OCI-LY1 (cell line): ENCODE measurements at regions not wholly inside any gene's neighbourhood (a gene's known extent, or its start where the extent isn't known, plus 50 kb on each side); places are given as distances from the start of the nearest gene placed in this dataset.
"Not testable (repeated sequence)": the region's sequence is repeated elsewhere in the genome, so short reads cannot be mapped to it uniquely, and the experiment has no call there.

ENCODE experiments used
- H2AFZ ChIP-seq: fragments of 200-600 bp; sonication (generic), shearing (Covaris generic); 2 replicates; pipeline ENCODE4 v1.6.0; 2014; ENCODE audit warnings: antibody characterized with exemption, mild to moderate bottlenecking, low read length
- H3F3A ChIP-seq: fragments of 200-600 bp; sonication (generic), shearing (Covaris generic); 2 replicates; pipeline ENCODE4 v1.6.0; 2014; ENCODE audit warnings: mild to moderate bottlenecking, antibody characterized with exemption, low read length, moderate library complexity; ENCODE audit not compliant: insufficient read depth
- H3K27ac ChIP-seq: fragments of 200-600 bp; sonication (generic); 2 replicates; pipeline ENCODE4 v1.5.1; 2014; ENCODE audit warnings: low read length, mixed run types, mild to moderate bottlenecking, low read depth; ENCODE audit not compliant: poor library complexity, severe bottlenecking
- H3K27me3 ChIP-seq: fragments of 200-600 bp; sonication (generic); 2 replicates; pipeline ENCODE4 v1.6.0; 2014; ENCODE audit warnings: antibody characterized with exemption, mild to moderate bottlenecking, low read length, moderate library complexity; ENCODE audit not compliant: insufficient read depth
- H3K36me3 ChIP-seq: fragments of 200-600 bp; sonication (generic); 2 replicates; pipeline ENCODE4 v1.6.1; 2014; ENCODE audit warnings: mild to moderate bottlenecking, antibody characterized with exemption, low read length, moderate library complexity, mixed read lengths; ENCODE audit not compliant: insufficient read depth
- H3K4me1 ChIP-seq: fragments of 200-600 bp; sonication (generic); 2 replicates; pipeline ENCODE4 v1.5.1; 2014; ENCODE audit warnings: mild to moderate bottlenecking, low read length, moderate library complexity; ENCODE audit not compliant: insufficient read depth, severe bottlenecking
- H3K4me2 ChIP-seq: fragments of 200-600 bp; sonication (generic), shearing (Covaris generic); 2 replicates; pipeline ENCODE4 v1.6.1; 2014; ENCODE audit warnings: low read length
- H3K4me3 ChIP-seq: fragments of 200-600 bp; sonication (generic); 2 replicates; pipeline ENCODE4 v1.5.1; 2014; ENCODE audit warnings: low read length, low read depth, mild to moderate bottlenecking, mixed read lengths; ENCODE audit not compliant: poor library complexity, severe bottlenecking
- H3K79me2 ChIP-seq: fragments of 200-600 bp; shearing (Covaris generic); 2 replicates; pipeline ENCODE4 v1.6.1; 2016; ENCODE audit warnings: mixed run types, low read length, mixed read lengths; ENCODE audit not compliant: insufficient read depth
- H3K9ac ChIP-seq: fragments of 200-600 bp; sonication (generic), shearing (Covaris generic); 2 replicates; pipeline ENCODE4 v1.6.1; 2014; ENCODE audit warnings: mild to moderate bottlenecking, low read length, mixed read lengths
- H3K9me2 ChIP-seq: fragments of 200-600 bp; sonication (generic), shearing (Covaris generic); 2 replicates; pipeline ENCODE4 v1.6.1; 2014; ENCODE audit warnings: low read depth, mild to moderate bottlenecking, low read length, mixed read lengths
- H3K9me3 ChIP-seq: fragments of 200-600 bp; shearing (Covaris generic); 2 replicates; pipeline ENCODE4 v1.6.1; 2014; ENCODE audit warnings: low read length, mixed read lengths
- H4K20me1 ChIP-seq: fragments of 200-600 bp; sonication (generic), shearing (Covaris generic); 2 replicates; pipeline ENCODE4 v1.6.0; 2016; ENCODE audit warnings: mild to moderate bottlenecking, low read length; ENCODE audit not compliant: insufficient read depth
- EZH2 ChIP-seq: fragments of 200-600 bp; sonication (generic), shearing (Covaris generic); IDR thresholded peaks from 2 replicates; pipeline ENCODE4 v1.8.0; 2017; ENCODE audit warnings: borderline replicate concordance, mixed run types, mild to moderate bottlenecking, antibody characterized with exemption, low read length, moderate library complexity, mixed read lengths
- TF ChIP-seq, protein P1 (sequence below): fragments of 200-600 bp; sonication (generic), shearing (Covaris generic); IDR thresholded peaks from 2 replicates; pipeline ENCODE4 v1.5.1; 2017; ENCODE audit warnings: mild to moderate bottlenecking, antibody characterized with exemption, low read length, moderate library complexity, mixed read lengths

GRCh38 chr9:135410831-135411473 lies 68.6 kb upstream of the PPP1R26 start:
- Histone ChIP-seq H2AFZ (no peak overlapping the region), H3K36me3 (no peaks in the 10 kb centered on the region), H3K4me3 (no peak overlapping the region), H3K9ac (no peak overlapping the region), H3K4me1 (no peaks in the 10 kb centered on the region), H3K27me3 (peaks cover 15% of the 10 kb centered on the region; the same call in 1 of the 2 replicates), H3K79me2 (no peaks in the 10 kb centered on the region), H3K4me2 (no peak overlapping the region), H3F3A (no peaks in the 10 kb centered on the region), H4K20me1 (no peaks in the 10 kb centered on the region), H3K27ac (no peak overlapping the region), H3K9me3 (no peaks in the 10 kb centered on the region), H3K9me2 (no peaks in the 10 kb centered on the region)
- no peak for TF ChIP-seq EZH2
- TF ChIP-seq, protein P1, sequence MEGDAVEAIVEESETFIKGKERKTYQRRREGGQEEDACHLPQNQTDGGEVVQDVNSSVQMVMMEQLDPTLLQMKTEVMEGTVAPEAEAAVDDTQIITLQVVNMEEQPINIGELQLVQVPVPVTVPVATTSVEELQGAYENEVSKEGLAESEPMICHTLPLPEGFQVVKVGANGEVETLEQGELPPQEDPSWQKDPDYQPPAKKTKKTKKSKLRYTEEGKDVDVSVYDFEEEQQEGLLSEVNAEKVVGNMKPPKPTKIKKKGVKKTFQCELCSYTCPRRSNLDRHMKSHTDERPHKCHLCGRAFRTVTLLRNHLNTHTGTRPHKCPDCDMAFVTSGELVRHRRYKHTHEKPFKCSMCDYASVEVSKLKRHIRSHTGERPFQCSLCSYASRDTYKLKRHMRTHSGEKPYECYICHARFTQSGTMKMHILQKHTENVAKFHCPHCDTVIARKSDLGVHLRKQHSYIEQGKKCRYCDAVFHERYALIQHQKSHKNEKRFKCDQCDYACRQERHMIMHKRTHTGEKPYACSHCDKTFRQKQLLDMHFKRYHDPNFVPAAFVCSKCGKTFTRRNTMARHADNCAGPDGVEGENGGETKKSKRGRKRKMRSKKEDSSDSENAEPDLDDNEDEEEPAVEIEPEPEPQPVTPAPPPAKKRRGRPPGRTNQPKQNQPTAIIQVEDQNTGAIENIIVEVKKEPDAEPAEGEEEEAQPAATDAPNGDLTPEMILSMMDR: no peak

DNA sequence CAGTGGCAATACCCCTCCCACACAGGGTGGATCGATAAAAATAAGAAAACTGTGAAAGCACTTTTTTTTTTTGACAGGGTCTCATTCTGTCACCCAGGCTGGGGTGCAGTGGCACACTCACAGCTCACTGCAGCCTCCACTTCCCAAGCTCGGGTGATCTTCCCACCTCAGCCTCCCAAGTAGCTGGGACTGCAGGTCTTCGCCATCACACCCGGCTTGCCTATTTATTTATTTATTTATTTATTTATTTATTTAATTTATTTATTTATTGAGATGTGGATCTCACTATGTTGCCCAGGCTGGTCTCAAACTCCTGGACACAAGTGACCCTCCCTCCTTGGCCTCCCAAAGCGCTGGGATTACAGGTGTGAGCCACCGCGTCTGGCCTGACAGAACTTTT lies 68.0 kb upstream of the PPP1R26 start:
- H2AFZ ChIP-seq, H4K20me1 ChIP-seq, H3K4me3 ChIP-seq, H3K36me3 ChIP-seq, H3K27ac ChIP-seq, H3K9me2 ChIP-seq, H3K9me3 ChIP-seq, H3K9ac ChIP-seq, H3F3A ChIP-seq, H3K4me2 ChIP-seq, H3K79me2 ChIP-seq, H3K4me1 ChIP-seq: not testable (repeated sequence)
- H3K27me3 ChIP-seq: peaks cover 15% of the 10 kb centered on the region; the same call in 1 of the 2 replicates

DNA sequence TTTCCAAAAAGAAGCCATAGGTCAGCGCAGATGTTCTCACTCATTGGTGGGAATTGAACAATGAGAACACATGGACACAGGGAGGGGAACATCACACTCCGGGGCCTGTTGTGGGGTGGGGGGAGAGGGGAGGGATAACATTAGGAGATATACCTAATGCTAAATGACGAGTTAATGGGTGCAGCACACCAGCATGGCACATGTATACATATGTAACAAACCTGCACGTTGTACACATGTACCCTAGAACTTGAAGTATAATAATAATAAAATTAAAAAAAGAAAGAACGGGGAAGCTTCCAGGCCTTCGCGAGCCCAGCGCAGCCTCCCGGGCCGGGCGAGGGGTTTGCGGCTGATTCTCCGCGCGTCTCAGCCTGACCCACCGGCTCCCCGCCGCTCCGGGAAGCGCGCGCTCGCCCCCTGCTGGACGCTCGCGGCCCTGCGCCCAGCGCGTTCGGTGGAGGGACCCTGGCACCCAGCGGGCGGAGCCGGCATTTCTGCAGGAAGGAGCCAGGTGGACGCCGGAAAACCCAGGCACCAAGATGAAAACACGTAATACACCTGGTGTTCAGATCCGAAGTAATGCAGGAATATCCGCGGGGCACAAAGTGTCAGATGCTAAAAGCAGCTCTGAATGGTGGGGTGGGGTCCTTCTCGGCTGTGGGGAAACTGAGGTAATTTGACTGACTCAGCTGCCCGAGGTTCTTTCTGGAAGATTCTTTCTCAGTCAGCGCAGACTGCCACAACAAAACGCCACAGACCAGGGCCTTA lies 67.1 kb upstream of the PPP1R26 start:
- H3K9me3 ChIP-seq, H3K4me1 ChIP-seq, H3K4me2 ChIP-seq, H4K20me1 ChIP-seq, H3K4me3 ChIP-seq, H3K36me3 ChIP-seq, H3F3A ChIP-seq, H3K27ac ChIP-seq, H3K79me2 ChIP-seq, H2AFZ ChIP-seq, H3K27me3 ChIP-seq, H3K9ac ChIP-seq, H3K9me2 ChIP-seq: not testable (repeated sequence)
- TF ChIP-seq, protein P1: peak; percentile 95

DNA sequence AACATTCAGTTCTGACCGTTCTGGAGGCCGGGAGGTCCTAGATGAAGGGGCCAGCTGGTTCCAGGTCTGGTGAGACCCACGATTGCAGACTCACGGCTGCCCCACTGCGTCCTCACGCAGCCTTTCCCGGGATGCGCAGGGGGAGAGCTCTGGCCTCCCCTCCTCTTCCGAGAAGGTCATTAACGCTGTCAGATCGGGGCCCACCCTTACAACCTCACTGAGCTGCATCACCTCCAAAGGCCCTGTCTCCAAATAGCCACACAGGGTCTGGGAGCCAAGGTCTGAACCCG lies 66.6 kb upstream of the PPP1R26 start:
- no peak for TF ChIP-seq EZH2
- TF ChIP-seq, protein P1: no peak
- H3K27ac ChIP-seq: no peak overlapping the region
- H3K36me3 ChIP-seq: no peaks in the 10 kb centered on the region
- no peaks in the 10 kb centered on the region for H3K9me2 ChIP-seq
- no peaks in the 10 kb centered on the region for H3K9me3 ChIP-seq
- no peak overlapping the region for H3K4me2 ChIP-seq
- H3K79me2 ChIP-seq: no peaks in the 10 kb centered on the region
- no peak overlapping the region for H3K9ac ChIP-seq
- H3K27me3 ChIP-seq: 0 out of 2 replicates have a peak, but pooled peaks cover 3% of the 10 kb centered on the region
- no peaks in the 10 kb centered on the region for H4K20me1 ChIP-seq
- no peak overlapping the region for H2AFZ ChIP-seq
- no peaks in the 10 kb centered on the region for H3K4me1 ChIP-seq
- no peak overlapping the region for H3K4me3 ChIP-seq
- H3F3A ChIP-seq: no peaks in the 10 kb centered on the region
